Panc1 (cell line): ENCODE measurements at regions not wholly inside any gene's neighbourhood (a gene's known extent, or its start where the extent isn't known, plus 50 kb on each side); places are given as distances from the start of the nearest gene placed in this dataset.

Experiments used
- POLR2AphosphoS5 ChIP-seq: IDR thresholded peaks from 2 replicates; pipeline ENCODE4 v1.6.1; 2012; ENCODE audit warnings: mild to moderate bottlenecking, low read depth, low read length, moderate library complexity
- SIN3A ChIP-seq: IDR thresholded peaks from 2 replicates; pipeline ENCODE4 v1.6.1; 2012; ENCODE audit warnings: low read depth, mild to moderate bottlenecking, low read length, moderate library complexity, borderline replicate concordance; ENCODE audit not compliant: insufficient read depth
- TCF7L2 ChIP-seq: IDR thresholded peaks from 2 replicates; pipeline ENCODE4 v1.6.1; 2011; ENCODE audit warnings: mild to moderate bottlenecking, low read depth, low read length, inconsistent platforms
- TF ChIP-seq, protein P1 (sequence below): fragments of 450-650 bp; IDR thresholded peaks from 2 replicates; pipeline ENCODE4 v1.5.1; 2017; ENCODE audit warnings: mild to moderate bottlenecking
- TF ChIP-seq, protein P2 (sequence below), 2 experiments: IDR thresholded peaks; 2 replicates each; pipeline ENCODE4 v1.6.1; 2011 to 2012; ENCODE audit warnings: low read depth in 2 of 2, control low read depth in 1 of 2, low read length in 1 of 2, mild to moderate bottlenecking in 1 of 2, moderate library complexity in 1 of 2; ENCODE audit not compliant: insufficient read depth in 1 of 2

DNA sequence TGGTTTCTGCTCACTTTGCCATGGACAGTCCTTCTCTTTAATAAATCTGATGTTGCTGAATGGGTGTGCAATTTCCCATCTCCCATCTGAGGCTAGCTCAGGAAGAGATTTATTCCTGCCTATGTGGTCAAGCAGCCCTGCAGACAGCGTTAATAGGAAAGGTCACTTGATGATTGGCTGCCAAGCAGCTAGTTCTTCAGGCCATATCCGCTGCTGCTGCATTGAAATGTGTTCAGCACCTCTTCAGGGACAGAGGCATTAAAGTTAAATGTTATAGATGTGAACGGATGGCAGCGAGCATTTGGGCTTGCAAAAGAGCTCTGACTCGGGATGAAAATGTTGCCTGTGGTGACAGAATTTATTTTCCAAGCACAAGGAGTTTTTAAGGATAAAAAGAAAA lies 474.2 kb downstream of the PIK3C3 start:
- TF ChIP-seq POLR2AphosphoS5 (no peak), SIN3A (no peak), TCF7L2 (no peak)
- TF ChIP-seq, protein P1, sequence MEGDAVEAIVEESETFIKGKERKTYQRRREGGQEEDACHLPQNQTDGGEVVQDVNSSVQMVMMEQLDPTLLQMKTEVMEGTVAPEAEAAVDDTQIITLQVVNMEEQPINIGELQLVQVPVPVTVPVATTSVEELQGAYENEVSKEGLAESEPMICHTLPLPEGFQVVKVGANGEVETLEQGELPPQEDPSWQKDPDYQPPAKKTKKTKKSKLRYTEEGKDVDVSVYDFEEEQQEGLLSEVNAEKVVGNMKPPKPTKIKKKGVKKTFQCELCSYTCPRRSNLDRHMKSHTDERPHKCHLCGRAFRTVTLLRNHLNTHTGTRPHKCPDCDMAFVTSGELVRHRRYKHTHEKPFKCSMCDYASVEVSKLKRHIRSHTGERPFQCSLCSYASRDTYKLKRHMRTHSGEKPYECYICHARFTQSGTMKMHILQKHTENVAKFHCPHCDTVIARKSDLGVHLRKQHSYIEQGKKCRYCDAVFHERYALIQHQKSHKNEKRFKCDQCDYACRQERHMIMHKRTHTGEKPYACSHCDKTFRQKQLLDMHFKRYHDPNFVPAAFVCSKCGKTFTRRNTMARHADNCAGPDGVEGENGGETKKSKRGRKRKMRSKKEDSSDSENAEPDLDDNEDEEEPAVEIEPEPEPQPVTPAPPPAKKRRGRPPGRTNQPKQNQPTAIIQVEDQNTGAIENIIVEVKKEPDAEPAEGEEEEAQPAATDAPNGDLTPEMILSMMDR, result no peak
- TF ChIP-seq, protein P2, sequence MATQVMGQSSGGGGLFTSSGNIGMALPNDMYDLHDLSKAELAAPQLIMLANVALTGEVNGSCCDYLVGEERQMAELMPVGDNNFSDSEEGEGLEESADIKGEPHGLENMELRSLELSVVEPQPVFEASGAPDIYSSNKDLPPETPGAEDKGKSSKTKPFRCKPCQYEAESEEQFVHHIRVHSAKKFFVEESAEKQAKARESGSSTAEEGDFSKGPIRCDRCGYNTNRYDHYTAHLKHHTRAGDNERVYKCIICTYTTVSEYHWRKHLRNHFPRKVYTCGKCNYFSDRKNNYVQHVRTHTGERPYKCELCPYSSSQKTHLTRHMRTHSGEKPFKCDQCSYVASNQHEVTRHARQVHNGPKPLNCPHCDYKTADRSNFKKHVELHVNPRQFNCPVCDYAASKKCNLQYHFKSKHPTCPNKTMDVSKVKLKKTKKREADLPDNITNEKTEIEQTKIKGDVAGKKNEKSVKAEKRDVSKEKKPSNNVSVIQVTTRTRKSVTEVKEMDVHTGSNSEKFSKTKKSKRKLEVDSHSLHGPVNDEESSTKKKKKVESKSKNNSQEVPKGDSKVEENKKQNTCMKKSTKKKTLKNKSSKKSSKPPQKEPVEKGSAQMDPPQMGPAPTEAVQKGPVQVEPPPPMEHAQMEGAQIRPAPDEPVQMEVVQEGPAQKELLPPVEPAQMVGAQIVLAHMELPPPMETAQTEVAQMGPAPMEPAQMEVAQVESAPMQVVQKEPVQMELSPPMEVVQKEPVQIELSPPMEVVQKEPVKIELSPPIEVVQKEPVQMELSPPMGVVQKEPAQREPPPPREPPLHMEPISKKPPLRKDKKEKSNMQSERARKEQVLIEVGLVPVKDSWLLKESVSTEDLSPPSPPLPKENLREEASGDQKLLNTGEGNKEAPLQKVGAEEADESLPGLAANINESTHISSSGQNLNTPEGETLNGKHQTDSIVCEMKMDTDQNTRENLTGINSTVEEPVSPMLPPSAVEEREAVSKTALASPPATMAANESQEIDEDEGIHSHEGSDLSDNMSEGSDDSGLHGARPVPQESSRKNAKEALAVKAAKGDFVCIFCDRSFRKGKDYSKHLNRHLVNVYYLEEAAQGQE (IDR thresholded peaks at IDR 0.05; ENCODE audit: insufficient read depth in 1 of 2, low read depth in 2 of 2, low read length in 1 of 2), result no peak
